Activated T-helper 9 cell treated with anti-CD3 and anti-CD28 coated beads, Interleukin-2, amount 50 U/mL, for 16 hours (primary cell): ENCODE measurements at regions not wholly inside any gene's neighbourhood (a gene's known extent, or its start where the extent isn't known, plus 50 kb on each side); places are given as distances from the start of the nearest gene placed in this dataset.
"Not testable (repeated sequence)": the region's sequence is repeated elsewhere in the genome, so short reads cannot be mapped to it uniquely, and the experiment has no call there.

Experiments used
- DNase-seq: peaks from one replicate; pipeline ENCODE4 v3.0.0-alpha.2; 2020; ENCODE audit warnings: low read depth

GRCh38 chr3:153552887-153553604 is 391.0 kb downstream of the RAP2B start:
- no peak for DNase-seq

DNA sequence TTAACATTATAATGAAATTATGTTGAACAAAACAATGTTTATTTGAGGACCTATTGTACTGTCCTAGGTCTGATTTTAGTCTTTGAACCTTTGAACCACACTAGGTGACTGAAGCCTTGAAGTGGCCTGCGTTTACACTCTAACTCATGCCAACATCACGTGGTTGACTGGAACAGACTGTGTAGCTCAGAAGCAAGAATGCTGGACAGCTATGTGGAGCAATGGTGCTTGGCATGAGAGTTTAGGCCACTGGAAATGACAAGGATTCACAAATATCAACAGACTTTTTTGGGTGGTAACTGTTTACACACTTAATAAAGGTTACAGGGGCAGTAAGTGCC is 391.5 kb downstream of the RAP2B start:
- no peak for DNase-seq

DNA sequence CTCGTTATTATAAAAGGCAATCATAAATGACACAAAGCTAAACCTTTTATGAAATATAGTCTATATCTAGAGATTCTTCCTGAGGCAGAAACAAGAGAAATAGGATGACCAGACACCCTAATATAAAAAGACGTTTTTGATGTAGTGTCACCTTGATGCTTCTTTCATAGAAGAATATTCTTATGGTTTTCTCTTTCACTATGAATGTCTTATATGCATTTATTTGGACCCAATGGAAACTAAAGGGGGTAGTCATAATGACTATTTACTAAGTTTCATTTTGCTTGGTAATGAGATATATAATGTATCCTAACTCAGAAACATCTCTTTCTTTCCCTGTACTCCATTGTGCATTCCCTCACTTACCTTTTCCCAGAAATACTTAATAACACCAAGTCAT is 393.9 kb downstream of the RAP2B start:
- no peak for DNase-seq

GRCh38 chr3:153559366-153559765 is 397.3 kb downstream of the RAP2B start:
- DNase-seq: not testable (repeated sequence)

- DNase-seq: no peak
Measured at GRCh38 chr3:153567011-153567410, 405.0 kb downstream of the RAP2B start.

DNA sequence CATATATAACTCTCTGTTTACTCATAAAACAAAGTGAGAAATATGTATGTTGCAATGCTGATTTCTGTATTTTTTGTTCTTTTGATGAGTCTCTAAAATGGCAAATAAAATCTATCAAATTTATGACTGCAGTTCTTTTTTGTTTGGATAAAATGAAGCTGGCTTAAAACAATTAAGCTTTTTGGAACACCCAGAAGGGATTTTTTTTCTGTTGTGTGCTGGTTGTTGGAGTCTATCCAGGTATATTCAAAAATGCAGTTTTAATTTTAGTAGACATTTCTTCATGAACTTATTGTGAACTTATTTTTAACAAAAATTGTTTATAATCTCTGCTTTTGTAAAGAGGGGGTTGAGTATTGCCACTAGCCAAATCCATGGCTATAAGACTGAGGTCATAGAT is 405.5 kb downstream of the RAP2B start:
- DNase-seq: no peak

- DNase-seq: not testable (repeated sequence)
Measured at GRCh38 chr3:153570481-153570880, 408.5 kb downstream of the RAP2B start.

GRCh38 chr3:153572165-153572564 is 410.1 kb downstream of the RAP2B start:
- DNase-seq: no peak

GRCh38 chr3:153572654-153573053 is 410.6 kb downstream of the RAP2B start:
- no peak for DNase-seq

- no peak for DNase-seq
Measured at GRCh38 chr3:153573481-153573880, 411.5 kb downstream of the RAP2B start.

GRCh38 chr3:153574445-153574844 is 412.4 kb downstream of the RAP2B start:
- DNase-seq: no peak

GRCh38 chr3:153577059-153577736 is 415.2 kb downstream of the RAP2B start:
- DNase-seq: no peak

- no peak for DNase-seq
Measured at GRCh38 chr3:153578046-153578445, 416.0 kb downstream of the RAP2B start.

DNA sequence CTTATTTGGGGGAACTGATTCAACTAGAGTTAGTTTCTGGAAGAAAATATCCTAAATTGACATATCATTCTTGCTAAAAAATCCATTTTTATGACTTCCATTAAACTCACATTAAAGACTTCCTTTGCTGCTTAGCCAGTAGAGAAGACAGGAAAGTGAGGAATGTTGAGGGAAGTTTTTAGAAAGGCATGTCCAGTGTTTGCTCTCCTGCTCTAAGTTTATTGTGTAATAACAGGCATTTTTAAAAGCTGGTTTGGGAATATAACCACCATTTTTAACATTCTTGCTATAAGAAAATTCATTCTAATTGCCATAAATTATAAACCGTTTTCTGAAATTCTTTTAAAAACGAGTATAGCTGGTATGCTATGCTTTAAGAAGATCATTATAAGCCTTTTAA is 428.0 kb downstream of the RAP2B start:
- no peak for DNase-seq

GRCh38 chr3:153591561-153592245 is 429.7 kb downstream of the RAP2B start:
- no peak for DNase-seq

DNA sequence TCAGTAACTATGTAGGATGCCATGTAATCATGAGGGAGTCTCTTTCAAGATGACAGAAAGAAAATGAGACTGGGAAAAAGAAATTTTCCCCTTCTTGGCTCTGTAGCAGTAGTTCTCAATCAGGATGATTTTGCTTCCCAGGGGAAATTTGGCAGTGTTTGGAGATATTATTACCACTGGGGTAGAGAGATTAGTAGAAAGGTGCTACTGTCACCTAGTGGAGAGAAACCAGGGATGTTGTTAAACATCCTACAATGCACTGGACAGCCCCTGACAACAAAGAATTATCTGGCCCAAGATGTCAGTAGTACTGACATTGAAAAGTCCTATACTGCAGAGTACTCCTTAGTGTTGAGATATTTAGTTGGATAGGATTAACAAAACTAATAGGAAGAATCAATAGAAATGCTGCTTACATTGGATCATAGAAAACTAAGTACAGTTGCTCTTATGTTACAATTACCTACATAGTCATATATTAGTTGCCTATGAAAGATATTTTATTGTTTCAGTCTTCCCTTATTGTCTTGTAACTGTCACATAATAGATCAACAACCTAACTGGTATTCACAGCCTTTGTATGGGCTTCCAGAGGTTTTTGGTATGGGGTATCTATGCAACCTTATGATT is 433.3 kb downstream of the RAP2B start:
- no peak for DNase-seq

DNA sequence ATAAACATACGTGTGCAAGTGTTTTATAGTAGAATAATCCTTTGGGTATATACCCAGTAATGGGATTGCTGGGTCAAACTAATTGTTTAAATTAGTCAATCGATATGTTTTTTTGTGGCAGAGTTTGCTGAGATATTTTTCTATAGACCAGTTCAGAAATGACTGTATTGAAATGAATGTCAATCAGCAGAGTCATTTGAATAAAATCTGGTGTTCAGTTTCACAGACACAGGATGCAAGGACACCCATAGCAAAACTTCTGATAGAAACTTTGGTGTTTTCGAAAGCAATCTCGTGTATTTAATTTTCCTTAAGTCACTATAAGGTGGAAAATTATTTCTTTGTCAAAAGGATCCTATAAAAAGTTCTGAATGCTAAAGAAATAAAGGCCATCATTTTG is 434.4 kb downstream of the RAP2B start:
- no peak for DNase-seq

- DNase-seq: no peak
Measured at GRCh38 chr3:153599685-153600084, 437.7 kb downstream of the RAP2B start.

GRCh38 chr3:153600896-153601295 is 438.9 kb downstream of the RAP2B start:
- no peak for DNase-seq

GRCh38 chr3:153601374-153601853 is 439.4 kb downstream of the RAP2B start:
- no peak for DNase-seq

- DNase-seq: no peak
Measured at GRCh38 chr3:153602801-153603200, 440.8 kb downstream of the RAP2B start.

GRCh38 chr3:153614140-153614539 is 452.1 kb downstream of the RAP2B start:
- no peak for DNase-seq

GRCh38 chr3:153614563-153614962 is 452.5 kb downstream of the RAP2B start:
- DNase-seq: no peak
